ENCODE measurements at regions not wholly inside any gene's neighbourhood (a gene's known extent, or its start where the extent isn't known, plus 50 kb on each side); places are given as distances from the start of the nearest gene placed in this dataset.

GRCh38 chr10:4212111-4212630 lies 427.2 kb upstream of the KLF6 start:
- Histone ChIP-seq H3K36me3 (ENCODE audit: insufficient read depth, low read length) (no peaks in the 10 kb centered on the region), H3K4me3 (ENCODE audit: low read length) (no peak overlapping the region), H3K4me1 (ENCODE audit: insufficient read depth, low read length) (peaks cover 16% of the 10 kb centered on the region), H2AFZ (ENCODE audit: low read depth, low read length) (no peak overlapping the region), H3K9me3 (ENCODE audit: low read length) (no peaks in the 10 kb centered on the region), H3K27me3 (ENCODE audit: insufficient read depth, low read length) (no peaks in the 10 kb centered on the region)

- H2AFZ ChIP-seq (ENCODE audit: low read depth, low read length) = no peak overlapping the region
- H3K4me3 ChIP-seq (ENCODE audit: low read length) = no peak overlapping the region
- no peaks in the 10 kb centered on the region for H3K27me3 ChIP-seq (ENCODE audit: insufficient read depth, low read length)
- H3K36me3 ChIP-seq (ENCODE audit: insufficient read depth, low read length) = no peaks in the 10 kb centered on the region
- H3K9me3 ChIP-seq (ENCODE audit: low read length) = no peaks in the 10 kb centered on the region
- H3K4me1 ChIP-seq (ENCODE audit: insufficient read depth, low read length) = no peaks in the 10 kb centered on the region
These were observed 423.5 kb upstream of the KLF6 start for GRCh38 chr10:4208499-4208898.

GRCh38 chr10:4205113-4205512 lies 420.1 kb upstream of the KLF6 start:
- Histone ChIP-seq H2AFZ (ENCODE audit: low read depth, low read length) (no peak overlapping the region), H3K4me3 (ENCODE audit: low read length) (no peak overlapping the region), H3K27me3 (ENCODE audit: insufficient read depth, low read length) (no peaks in the 10 kb centered on the region), H3K4me1 (ENCODE audit: insufficient read depth, low read length) (no peaks in the 10 kb centered on the region), H3K9me3 (ENCODE audit: low read length) (no peaks in the 10 kb centered on the region), H3K36me3 (ENCODE audit: insufficient read depth, low read length) (no peaks in the 10 kb centered on the region)

GRCh38 chr10:4202938-4203337 lies 417.9 kb upstream of the KLF6 start:
- no peak overlapping the region for H3K4me3 ChIP-seq (ENCODE audit: low read length)

GRCh38 chr10:4201866-4202825 lies 417.1 kb upstream of the KLF6 start:
- no peaks in the 10 kb centered on the region for H3K9me3 ChIP-seq (ENCODE audit: low read length)
- no peaks in the 10 kb centered on the region for H3K27me3 ChIP-seq (ENCODE audit: insufficient read depth, low read length)
- H2AFZ ChIP-seq (ENCODE audit: low read depth, low read length) = no peak overlapping the region
- no peaks in the 10 kb centered on the region for H3K4me1 ChIP-seq (ENCODE audit: insufficient read depth, low read length)
- H3K36me3 ChIP-seq (ENCODE audit: insufficient read depth, low read length) = no peaks in the 10 kb centered on the region
- H3K4me3 ChIP-seq (ENCODE audit: low read length) = no peak overlapping the region

More at GRCh38 chr10:4202938-4203337, 417.9 kb upstream of the KLF6 start:
- Histone ChIP-seq H3K4me1 (ENCODE audit: insufficient read depth, low read length) (no peaks in the 10 kb centered on the region), H3K36me3 (ENCODE audit: insufficient read depth, low read length) (no peaks in the 10 kb centered on the region), H2AFZ (ENCODE audit: low read depth, low read length) (no peak overlapping the region), H3K27me3 (ENCODE audit: insufficient read depth, low read length) (no peaks in the 10 kb centered on the region), H3K9me3 (ENCODE audit: low read length) (no peaks in the 10 kb centered on the region)

GRCh38 chr10:4199196-4199595 lies 414.2 kb upstream of the KLF6 start:
- Histone ChIP-seq H3K4me1 (ENCODE audit: insufficient read depth, low read length) (no peaks in the 10 kb centered on the region), H3K9me3 (ENCODE audit: low read length) (no peaks in the 10 kb centered on the region), H3K36me3 (ENCODE audit: insufficient read depth, low read length) (no peaks in the 10 kb centered on the region), H2AFZ (ENCODE audit: low read depth, low read length) (no peak overlapping the region), H3K27me3 (ENCODE audit: insufficient read depth, low read length) (no peaks in the 10 kb centered on the region), H3K4me3 (ENCODE audit: low read length) (no peak overlapping the region)

- Histone ChIP-seq H3K27me3 (ENCODE audit: insufficient read depth, low read length) (no peaks in the 10 kb centered on the region), H3K36me3 (ENCODE audit: insufficient read depth, low read length) (no peaks in the 10 kb centered on the region), H3K9me3 (ENCODE audit: low read length) (no peaks in the 10 kb centered on the region), H3K4me1 (ENCODE audit: insufficient read depth, low read length) (no peaks in the 10 kb centered on the region), H2AFZ (ENCODE audit: low read depth, low read length) (no peak overlapping the region), H3K4me3 (ENCODE audit: low read length) (no peak overlapping the region)
These were observed 413.2 kb upstream of the KLF6 start for GRCh38 chr10:4198216-4198615.

- Histone ChIP-seq H3K4me3 (ENCODE audit: low read length) (no peak overlapping the region), H2AFZ (ENCODE audit: low read depth, low read length) (no peak overlapping the region), H3K9me3 (ENCODE audit: low read length) (no peaks in the 10 kb centered on the region), H3K36me3 (ENCODE audit: insufficient read depth, low read length) (no peaks in the 10 kb centered on the region), H3K27me3 (ENCODE audit: insufficient read depth, low read length) (no peaks in the 10 kb centered on the region), H3K4me1 (ENCODE audit: insufficient read depth, low read length) (no peaks in the 10 kb centered on the region)
These were observed 412.7 kb upstream of the KLF6 start for GRCh38 chr10:4197676-4198075.

GRCh38 chr10:4196771-4197390 lies 411.9 kb upstream of the KLF6 start:
- Histone ChIP-seq H3K4me1 (ENCODE audit: insufficient read depth, low read length) (no peaks in the 10 kb centered on the region), H3K27me3 (ENCODE audit: insufficient read depth, low read length) (no peaks in the 10 kb centered on the region), H3K36me3 (ENCODE audit: insufficient read depth, low read length) (no peaks in the 10 kb centered on the region), H3K4me3 (ENCODE audit: low read length) (no peak overlapping the region), H3K9me3 (ENCODE audit: low read length) (no peaks in the 10 kb centered on the region), H2AFZ (ENCODE audit: low read depth, low read length) (no peak overlapping the region)

- Histone ChIP-seq H3K9me3 (ENCODE audit: low read length) (no peaks in the 10 kb centered on the region), H2AFZ (ENCODE audit: low read depth, low read length) (no peak overlapping the region), H3K36me3 (ENCODE audit: insufficient read depth, low read length) (no peaks in the 10 kb centered on the region), H3K4me3 (ENCODE audit: low read length) (no peak overlapping the region), H3K27me3 (ENCODE audit: insufficient read depth, low read length) (no peaks in the 10 kb centered on the region), H3K4me1 (ENCODE audit: insufficient read depth, low read length) (no peaks in the 10 kb centered on the region)
These were observed 411.2 kb upstream of the KLF6 start for GRCh38 chr10:4196183-4196582.

GRCh38 chr10:4195213-4195612 lies 410.2 kb upstream of the KLF6 start:
- H3K27me3 ChIP-seq (ENCODE audit: insufficient read depth, low read length) = no peaks in the 10 kb centered on the region
- no peaks in the 10 kb centered on the region for H3K4me1 ChIP-seq (ENCODE audit: insufficient read depth, low read length)
- H3K36me3 ChIP-seq (ENCODE audit: insufficient read depth, low read length) = no peaks in the 10 kb centered on the region
- H3K4me3 ChIP-seq (ENCODE audit: low read length) = no peak overlapping the region
- H2AFZ ChIP-seq (ENCODE audit: low read depth, low read length) = no peak overlapping the region
- H3K9me3 ChIP-seq (ENCODE audit: low read length) = no peaks in the 10 kb centered on the region

GRCh38 chr10:4194231-4194630 lies 409.2 kb upstream of the KLF6 start:
- Histone ChIP-seq H3K4me1 (ENCODE audit: insufficient read depth, low read length) (no peaks in the 10 kb centered on the region), H3K9me3 (ENCODE audit: low read length) (no peaks in the 10 kb centered on the region), H3K4me3 (ENCODE audit: low read length) (no peak overlapping the region), H3K36me3 (ENCODE audit: insufficient read depth, low read length) (no peaks in the 10 kb centered on the region), H2AFZ (ENCODE audit: low read depth, low read length) (no peak overlapping the region), H3K27me3 (ENCODE audit: insufficient read depth, low read length) (no peaks in the 10 kb centered on the region)

- Histone ChIP-seq H3K9me3 (ENCODE audit: low read length) (no peaks in the 10 kb centered on the region), H3K4me3 (ENCODE audit: low read length) (no peak overlapping the region), H3K36me3 (ENCODE audit: insufficient read depth, low read length) (no peaks in the 10 kb centered on the region), H3K4me1 (ENCODE audit: insufficient read depth, low read length) (no peaks in the 10 kb centered on the region), H2AFZ (ENCODE audit: low read depth, low read length) (no peak overlapping the region), H3K27me3 (ENCODE audit: insufficient read depth, low read length) (no peaks in the 10 kb centered on the region)
These were observed 406.9 kb upstream of the KLF6 start for GRCh38 chr10:4191894-4192293.
